GM19372 (cell line): ENCODE measurements at regions not wholly inside any gene's neighbourhood (a gene's known extent, or its start where the extent isn't known, plus 50 kb on each side); places are given as distances from the start of the nearest gene placed in this dataset.
"Not testable (repeated sequence)": the region's sequence is repeated elsewhere in the genome, so short reads cannot be mapped to it uniquely, and the experiment has no call there.

ENCODE experiments used
- ATAC-seq: cut with Tn5 transposase; IDR thresholded peaks from one replicate; pipeline ENCODE4 v1.9.1; 2021; ENCODE audit warnings: mild to moderate bottlenecking, low read depth, moderate library complexity; ENCODE audit not compliant: unreplicated experiment

GRCh38 chr13:76632401-76633044, 253.7 kb downstream of the KCTD12 start:
- no peak for ATAC-seq

- no peak for ATAC-seq
Observed at GRCh38 chr13:76630629-76631230, 255.5 kb downstream of the KCTD12 start.

DNA sequence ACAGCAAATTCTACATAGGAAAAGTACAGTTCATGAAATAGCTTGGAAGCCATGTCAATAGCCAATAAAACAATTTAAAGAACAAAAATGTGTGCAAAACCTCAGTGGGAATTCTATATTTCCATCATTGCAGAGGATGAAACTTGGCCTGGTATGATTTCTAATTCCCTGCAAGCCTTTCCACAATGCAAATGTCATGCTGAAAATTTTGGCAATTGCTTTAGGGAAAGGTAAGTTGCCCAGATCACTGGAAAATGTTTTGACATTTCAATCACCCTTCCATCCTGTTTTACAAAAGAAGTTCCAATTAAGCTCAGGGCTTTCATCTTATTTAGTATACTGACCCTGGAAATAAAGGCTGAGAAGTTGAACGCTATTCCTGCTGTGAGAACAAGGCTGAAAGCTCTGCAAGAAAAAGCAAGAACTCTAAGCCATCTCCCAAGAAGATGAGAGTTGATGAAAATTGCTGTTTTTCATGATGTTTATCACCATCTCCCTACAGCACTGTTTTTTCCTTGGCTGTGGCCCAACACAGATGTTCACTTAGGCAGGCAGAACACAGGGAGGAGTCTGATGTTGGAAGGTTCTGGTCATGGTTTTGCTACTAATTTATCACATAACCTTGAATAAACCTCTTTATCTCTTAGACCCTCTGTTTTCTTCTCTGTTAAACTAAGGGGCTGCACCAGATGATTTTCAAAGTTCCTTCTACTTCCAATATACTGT, 263.7 kb downstream of the KCTD12 start:
- ATAC-seq = no peak

GRCh38 chr13:76621705-76622104, 264.5 kb downstream of the KCTD12 start:
- ATAC-seq = no peak

DNA sequence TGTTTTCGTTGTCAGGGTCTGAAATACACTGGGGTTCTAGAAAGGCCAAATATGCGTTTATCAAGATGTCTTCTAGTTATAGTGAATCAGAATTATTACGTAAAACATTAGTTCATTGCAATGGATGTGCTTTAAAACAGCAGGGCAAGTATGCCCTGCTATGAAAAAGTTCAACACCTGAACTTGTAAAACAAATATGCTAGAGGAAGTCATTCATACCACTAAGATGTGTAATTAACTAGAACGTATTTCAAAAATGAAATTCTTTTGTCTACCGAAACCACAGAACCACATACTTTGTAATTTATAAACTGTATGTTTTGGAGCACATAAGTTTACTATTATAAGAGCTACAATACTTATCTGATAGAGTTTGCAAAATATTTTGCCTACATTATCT, 266.2 kb downstream of the KCTD12 start:
- no peak for ATAC-seq

GRCh38 chr13:76619631-76620030, 266.6 kb downstream of the KCTD12 start:
- ATAC-seq = no peak

- ATAC-seq = no peak
Observed at GRCh38 chr13:76610819-76611415, 275.3 kb downstream of the KCTD12 start.

GRCh38 chr13:76609643-76610042, 276.6 kb downstream of the KCTD12 start:
- no peak for ATAC-seq

GRCh38 chr13:76607866-76608265, 278.3 kb downstream of the KCTD12 start:
- ATAC-seq = no peak

GRCh38 chr13:76600081-76600480, 286.1 kb downstream of the KCTD12 start:
- ATAC-seq = no peak

GRCh38 chr13:76597868-76598267, 288.3 kb downstream of the KCTD12 start:
- ATAC-seq = no peak

DNA sequence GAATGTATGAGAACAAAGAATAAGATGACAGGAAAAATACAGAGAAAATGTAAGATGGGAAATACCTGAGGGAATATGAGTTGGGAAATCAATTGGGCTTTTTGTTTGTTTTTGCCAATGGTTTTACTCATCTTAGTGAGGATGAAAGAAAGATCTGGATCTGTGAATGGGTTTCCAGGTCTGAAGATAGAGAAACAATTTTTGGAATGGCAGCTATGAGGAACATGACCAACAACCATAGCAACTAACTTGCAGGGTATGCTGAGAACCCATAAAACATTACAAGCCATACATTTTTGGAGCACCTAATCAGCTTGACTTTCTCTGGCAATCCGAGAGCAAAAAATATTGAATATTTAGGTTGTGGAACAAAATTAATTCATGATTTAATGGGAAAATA, 290.0 kb downstream of the KCTD12 start:
- ATAC-seq = no peak

GRCh38 chr13:76594435-76594834, 291.8 kb downstream of the KCTD12 start:
- no peak for ATAC-seq

DNA sequence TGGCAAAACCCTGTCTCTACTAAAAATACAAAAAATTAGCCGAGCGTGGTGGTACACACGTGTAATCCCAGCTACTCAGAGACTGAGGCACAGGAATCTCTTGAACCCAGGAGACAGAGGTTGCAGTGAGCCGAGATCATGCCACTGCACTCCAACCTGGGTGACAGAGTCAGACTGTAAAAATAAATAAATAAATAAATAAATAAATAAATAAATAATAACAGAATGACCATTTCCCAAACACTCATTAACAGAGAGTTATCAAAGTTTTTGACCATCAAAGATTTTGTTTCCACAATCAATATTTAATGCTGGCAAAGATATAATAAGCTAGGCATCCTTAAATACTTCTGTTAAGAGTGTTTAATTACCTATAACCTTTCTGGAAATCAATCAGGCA, 299.4 kb downstream of the KCTD12 start:
- ATAC-seq = no peak

DNA sequence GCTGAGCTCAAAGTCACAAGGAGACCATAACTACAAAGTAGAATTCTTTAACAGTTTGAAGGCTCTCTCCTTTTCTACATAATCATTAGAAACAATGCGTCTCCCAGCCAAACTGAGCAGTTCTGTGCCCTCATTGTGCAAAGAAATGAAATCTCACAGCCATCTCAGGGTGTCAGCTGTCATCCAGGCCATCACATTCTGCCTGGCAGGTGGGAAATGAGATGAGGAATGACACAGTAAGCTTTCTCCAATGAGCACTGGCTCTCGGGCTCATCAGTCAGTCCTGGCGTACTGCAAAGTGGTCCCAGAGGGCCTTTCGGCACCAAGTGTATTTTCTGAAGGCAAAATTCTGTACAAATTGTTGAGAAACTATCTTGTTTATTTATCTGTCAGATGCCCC, 306.5 kb downstream of the KCTD12 start:
- no peak for ATAC-seq

- ATAC-seq = not testable (repeated sequence)
Observed at GRCh38 chr13:76575634-76576033, 310.6 kb downstream of the KCTD12 start.

GRCh38 chr13:76570510-76570971, 315.7 kb downstream of the KCTD12 start:
- no peak for ATAC-seq

GRCh38 chr13:76556627-76557026, 329.6 kb downstream of the KCTD12 start:
- no peak for ATAC-seq

GRCh38 chr13:76552807-76553206, 333.4 kb downstream of the KCTD12 start:
- ATAC-seq = no peak

- ATAC-seq = no peak
Observed at GRCh38 chr13:76552041-76552772, 334.0 kb downstream of the KCTD12 start.

DNA sequence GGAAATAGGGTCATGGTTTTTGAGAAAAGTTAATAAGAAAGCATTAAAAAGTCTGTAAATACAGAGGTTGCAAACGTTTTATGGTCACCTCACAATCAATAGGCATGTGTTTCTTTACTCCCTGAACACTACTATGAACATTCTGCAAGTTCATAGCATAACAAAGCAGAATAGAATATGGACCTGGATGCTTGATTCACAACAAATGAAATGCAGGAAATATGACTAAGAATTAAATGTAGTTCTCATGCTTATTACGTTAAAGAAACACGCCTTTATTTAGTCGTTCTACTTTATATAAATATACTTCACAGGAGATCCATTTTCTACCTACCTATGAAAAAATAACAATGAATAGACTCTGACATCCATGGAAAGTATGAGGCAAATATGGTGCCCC, 344.0 kb downstream of the KCTD12 start:
- no peak for ATAC-seq
